A673 (cell line): ENCODE measurements at regions not wholly inside any gene's neighbourhood (a gene's known extent, or its start where the extent isn't known, plus 50 kb on each side); places are given as distances from the start of the nearest gene placed in this dataset.

Experiments
- BruUV-seq: library from RNA; stranded (reverse); fragments of 400-500 nt; replicated peaks from 2 replicates; lab custom pipeline; 2021; lab: Mats Ljungman, UMichigan
- CTCF ChIA-PET: fragments of 300-600 bp; sonication (Branson Sonifier 250); formaldehyde crosslinking; loops from one replicate; lab custom pipeline; 2022; ENCODE audit warnings: antibody characterized with exemption; lab: Charles Lee
- POLR2A ChIA-PET: fragments of 300-600 bp; sonication (Branson Sonifier 250); formaldehyde crosslinking; loops from one replicate; lab custom pipeline; 2022; ENCODE audit warnings: antibody characterized with exemption; ENCODE audit not compliant: low non-redundant PET; lab: Charles Lee
- DNase-seq: peaks from one replicate; pipeline ENCODE4 v3.0.0-alpha.2; 2015; ENCODE audit warnings: low spot score
- H3K27ac ChIP-seq: fragments of 200-600 bp; sonication (generic); 2 replicates; pipeline ENCODE4 v1.5.1; 2016; ENCODE audit warnings: mixed run types, low read depth, mild to moderate bottlenecking, mixed read lengths, antibody characterized with exemption, low read length; ENCODE audit not compliant: poor library complexity, severe bottlenecking
- H3K27me3 ChIP-seq: fragments of 200-600 bp; sonication (generic); replicated peaks from 2 replicates; pipeline ENCODE4 v1.6.1; 2017; ENCODE audit warnings: mixed run types, low read depth, mild to moderate bottlenecking, mixed read lengths, antibody characterized with exemption, low read length; ENCODE audit not compliant: insufficient read depth, poor library complexity
- H3K36me3 ChIP-seq: fragments of 200-600 bp; sonication (generic); 2 replicates; pipeline ENCODE4 v1.6.1; 2016; ENCODE audit warnings: mixed run types, mild to moderate bottlenecking, mixed read lengths, antibody characterized with exemption, low read length; ENCODE audit not compliant: insufficient read depth, poor library complexity, severe bottlenecking
- H3K4me1 ChIP-seq: fragments of 200-600 bp; sonication (generic); 2 replicates; pipeline ENCODE4 v1.6.1; 2017; ENCODE audit warnings: mixed run types, mild to moderate bottlenecking, mixed read lengths, antibody characterized with exemption, low read length; ENCODE audit not compliant: insufficient read depth, poor library complexity, severe bottlenecking
- H3K4me3 ChIP-seq: fragments of 200-600 bp; sonication (generic); 2 replicates; pipeline ENCODE4 v1.5.1; 2016; ENCODE audit warnings: low read depth, mixed run types, mild to moderate bottlenecking, mixed read lengths, low read length; ENCODE audit not compliant: poor library complexity, severe bottlenecking
- H3K9me3 ChIP-seq: fragments of 200-600 bp; sonication (generic); 2 replicates; pipeline ENCODE4 v1.6.1; 2016; ENCODE audit warnings: mixed run types, low read depth, mild to moderate bottlenecking, mixed read lengths, antibody characterized with exemption, low read length; ENCODE audit not compliant: poor library complexity, severe bottlenecking
- CTCF ChIP-seq: fragments of 300-800, 200-600 bp; sonication (generic); conservative IDR thresholded peaks from 2 replicates; pipeline ENCODE4 v1.5.1; 2017; ENCODE audit warnings: low read depth, mild to moderate bottlenecking, antibody characterized with exemption, low read length, moderate library complexity, mixed read lengths
- EZH2 ChIP-seq: fragments of 200-600 bp; sonication (generic); IDR thresholded peaks from 2 replicates; pipeline ENCODE4 v1.6.1; 2017; ENCODE audit warnings: borderline replicate concordance, low read depth, mild to moderate bottlenecking, mixed read lengths, antibody characterized with exemption, low read length; ENCODE audit not compliant: poor library complexity, severe bottlenecking
- intact Hi-C: fragments of 100-400 bp; cut with micrococcal nuclease; formaldehyde crosslinking; loops from one replicate; pipeline ENCODE4 v1.10.0; 2022; ENCODE audit not compliant: unreplicated experiment

DNA sequence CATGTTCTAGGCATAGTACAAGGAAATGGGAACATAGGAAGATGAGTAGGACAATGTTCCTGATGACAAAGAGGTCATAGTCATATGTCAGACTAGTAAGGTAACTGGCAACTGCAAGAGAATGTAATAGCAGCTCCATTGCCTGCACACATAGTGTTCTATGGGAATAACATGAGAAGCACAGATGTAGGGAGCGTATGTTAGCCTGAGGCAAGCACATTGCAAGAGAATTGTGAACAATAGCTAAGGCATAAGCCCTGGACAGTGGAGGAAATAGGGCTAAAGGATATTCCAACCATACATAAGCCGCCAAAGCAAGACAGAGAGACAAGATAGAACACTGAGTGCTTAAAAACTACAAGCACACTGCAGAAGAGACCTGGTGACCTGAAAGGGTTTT, 1017.0 kb upstream of the TENM4 start:
- POLR2A ChIA-PET, result no interaction called here
- no TSS peak for BruUV-seq

DNA sequence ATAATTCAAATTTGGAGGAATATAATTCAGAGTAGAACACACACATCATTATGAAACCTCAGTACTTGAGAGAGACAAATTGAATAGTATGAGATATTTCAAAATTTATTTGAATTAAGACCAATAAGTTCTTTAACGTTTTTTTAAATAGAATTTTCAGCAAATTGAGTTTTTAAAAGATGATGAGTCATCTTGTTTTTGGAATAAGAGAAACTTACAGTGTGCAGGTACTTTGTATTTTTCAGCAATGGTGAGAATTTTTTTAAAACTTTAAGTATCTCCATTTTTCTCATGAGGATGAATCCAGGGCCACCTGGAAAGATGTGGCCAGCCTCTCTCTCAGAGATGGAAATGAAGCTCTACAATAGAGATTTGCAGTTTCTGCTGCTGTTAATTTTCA, 1015.0 kb upstream of the TENM4 start:
- H3K36me3 ChIP-seq, result no peaks in the 10 kb centered on the region
- DNase-seq, result no peak
- TF ChIP-seq CTCF, result no peak
- ChIA-PET CTCF (no interaction called here), POLR2A (no interaction called here)
- H3K27ac ChIP-seq, result no peak overlapping the region
- H3K27me3 ChIP-seq, result no peaks in the 10 kb centered on the region
- H3K4me1 ChIP-seq, result no peaks in the 10 kb centered on the region
- intact Hi-C loops, result no loop called here
- BruUV-seq, result no TSS peak
- no peaks in the 10 kb centered on the region for H3K9me3 ChIP-seq
- no peak overlapping the region for H3K4me3 ChIP-seq

More for the DNA sequence above, 1017.0 kb upstream of the TENM4 start:
- H3K36me3 ChIP-seq, result no peaks in the 10 kb centered on the region
- no peak overlapping the region for H3K27ac ChIP-seq
- H3K4me3 ChIP-seq, result no peak overlapping the region
- no peaks in the 10 kb centered on the region for H3K4me1 ChIP-seq
- TF ChIP-seq CTCF (no peak), EZH2 (no peak)
- intact Hi-C loops, result no loop called here
- no peak for DNase-seq
- no peaks in the 10 kb centered on the region for H3K27me3 ChIP-seq
- no peaks in the 10 kb centered on the region for H3K9me3 ChIP-seq
- CTCF ChIA-PET, result no interaction called here

DNA sequence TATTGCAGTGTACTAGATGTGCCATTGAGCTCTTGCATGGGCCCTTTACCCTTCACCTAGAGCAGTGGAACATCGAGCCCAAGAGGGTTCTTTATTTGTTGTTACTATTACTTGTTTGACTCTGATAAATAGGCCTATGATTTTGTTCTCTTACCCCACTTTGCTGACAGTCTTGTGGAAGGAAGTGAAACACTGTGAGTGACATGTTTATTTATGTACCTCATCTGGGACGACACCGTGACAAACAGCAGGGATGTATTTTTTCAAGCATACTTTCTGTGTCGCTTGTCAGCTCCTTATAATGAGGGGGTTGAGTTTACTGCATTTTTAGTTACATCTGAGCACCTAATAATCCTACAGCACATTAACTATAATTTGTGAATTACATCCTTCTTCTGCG, 1010.3 kb upstream of the TENM4 start:
- POLR2A ChIA-PET, result no interaction called here
- no peaks in the 10 kb centered on the region for H3K27me3 ChIP-seq

More for the DNA sequence above, 1010.3 kb upstream of the TENM4 start:
- TF ChIP-seq EZH2 (no peak), CTCF (no peak)
- no peaks in the 10 kb centered on the region for H3K9me3 ChIP-seq
- DNase-seq, result no peak
- BruUV-seq, result no TSS peak
- H3K4me3 ChIP-seq, result no peak overlapping the region
- no peaks in the 10 kb centered on the region for H3K4me1 ChIP-seq
- intact Hi-C loops, result no loop called here
- H3K27ac ChIP-seq, result no peak overlapping the region
- CTCF ChIA-PET, result no interaction called here
- H3K36me3 ChIP-seq, result no peaks in the 10 kb centered on the region
